H9 (cell line): ENCODE measurements at regions not wholly inside any gene's neighbourhood (a gene's known extent, or its start where the extent isn't known, plus 50 kb on each side); places are given as distances from the start of the nearest gene placed in this dataset.

Experiments
- DNase-seq: peaks from one replicate; pipeline ENCODE4 v3.0.0-alpha.2; 2017
- H2AFZ ChIP-seq: one replicate; pipeline ENCODE4 v1.6.1; 2013; ENCODE audit warnings: mild to moderate bottlenecking, low read length, control low read depth, moderate library complexity
- H2AK5ac ChIP-seq: 2 replicates; pipeline ENCODE4 v1.6.1; 2013; ENCODE audit warnings: low read length, control low read depth, mixed read lengths; ENCODE audit not compliant: insufficient read length
- H2BK120ac ChIP-seq: one replicate; pipeline ENCODE4 v1.6.1; 2013; ENCODE audit warnings: low read depth, mild to moderate bottlenecking, low read length, control low read depth, inconsistent platforms; ENCODE audit not compliant: poor library complexity, severe bottlenecking
- H2BK12ac ChIP-seq: 2 replicates; pipeline ENCODE4 v1.6.1; 2013; ENCODE audit warnings: low read length, control low read depth, mixed read lengths, low read depth; ENCODE audit not compliant: insufficient read length
- H2BK15ac ChIP-seq: 2 replicates; pipeline ENCODE4 v1.6.1; 2013; ENCODE audit warnings: low read depth, low read length, control low read depth
- H2BK20ac ChIP-seq: one replicate; pipeline ENCODE4 v1.6.1; 2013; ENCODE audit warnings: low read depth, mild to moderate bottlenecking, low read length, control low read depth, inconsistent platforms; ENCODE audit not compliant: poor library complexity, severe bottlenecking
- H2BK5ac ChIP-seq: 2 replicates; pipeline ENCODE4 v1.6.1; 2013; ENCODE audit warnings: low read length, control low read depth, mixed read lengths; ENCODE audit not compliant: insufficient read length
- H3K14ac ChIP-seq: 2 replicates; pipeline ENCODE4 v1.6.1; 2013; ENCODE audit warnings: low read length, control low read depth; ENCODE audit not compliant: insufficient read depth
- H3K18ac ChIP-seq: 2 replicates; pipeline ENCODE4 v1.6.1; 2013; ENCODE audit warnings: low read depth, mild to moderate bottlenecking, mixed read lengths, low read length, control low read depth; ENCODE audit not compliant: insufficient read length
- H3K23ac ChIP-seq: 2 replicates; pipeline ENCODE4 v1.6.1; 2013; ENCODE audit warnings: low read length, control low read depth, mixed read lengths, low read depth; ENCODE audit not compliant: insufficient read length
- H3K23me2 ChIP-seq: 2 replicates; pipeline ENCODE4 v1.6.1; 2013; ENCODE audit warnings: low read depth, mild to moderate bottlenecking, mixed read lengths, low read length, control low read depth; ENCODE audit not compliant: insufficient read length, poor library complexity, severe bottlenecking
- H3K27ac ChIP-seq: 2 replicates; pipeline ENCODE4 v1.5.1; 2013; ENCODE audit warnings: low read length, control low read depth, mixed read lengths, low read depth; ENCODE audit not compliant: insufficient read length
- H3K27me3 ChIP-seq: 2 replicates; pipeline ENCODE4 v1.6.1; 2013; ENCODE audit warnings: low read length, control low read depth, inconsistent platforms; ENCODE audit not compliant: insufficient read depth
- H3K4ac ChIP-seq: 2 replicates; pipeline ENCODE4 v1.6.1; 2013; ENCODE audit warnings: low read depth, mild to moderate bottlenecking, control low read depth, inconsistent platforms, low read length, moderate library complexity
- H3K4me1 ChIP-seq: 2 replicates; pipeline ENCODE4 v1.6.1; 2013; ENCODE audit warnings: low read length, control low read depth, inconsistent platforms; ENCODE audit not compliant: insufficient read depth
- H3K4me2 ChIP-seq: 2 replicates; pipeline ENCODE4 v1.6.1; 2013; ENCODE audit warnings: low read length, control low read depth, mixed read lengths; ENCODE audit not compliant: insufficient read length, insufficient read depth
- H3K56ac ChIP-seq: 2 replicates; pipeline ENCODE4 v1.6.1; 2013; ENCODE audit warnings: low read depth, mild to moderate bottlenecking, mixed read lengths, low read length, control low read depth; ENCODE audit not compliant: insufficient read length
- H3K79me1 ChIP-seq: 2 replicates; pipeline ENCODE4 v1.6.1; 2013; ENCODE audit warnings: low read depth, mild to moderate bottlenecking, moderate library complexity, low read length, control low read depth, inconsistent platforms; ENCODE audit not compliant: insufficient read depth, poor library complexity, severe bottlenecking
- H3K79me2 ChIP-seq: 2 replicates; pipeline ENCODE4 v1.6.1; 2013; ENCODE audit warnings: low read length, control low read depth, inconsistent platforms; ENCODE audit not compliant: insufficient read depth
- H3K9ac ChIP-seq: 2 replicates; pipeline ENCODE4 v1.6.1; 2013; ENCODE audit warnings: low read length, control low read depth, mixed read lengths; ENCODE audit not compliant: insufficient read length; ENCODE audit errors: extremely low read depth
- H3K9me3 ChIP-seq: one replicate; pipeline ENCODE4 v1.6.1; 2013; ENCODE audit warnings: low read depth, low read length, inconsistent platforms; ENCODE audit not compliant: control insufficient read depth
- H3T11ph ChIP-seq: one replicate; pipeline ENCODE4 v1.6.1; 2013; ENCODE audit warnings: mild to moderate bottlenecking, low read length, control low read depth, inconsistent platforms
- H4K20me1 ChIP-seq: one replicate; pipeline ENCODE4 v1.6.1; 2013; ENCODE audit not compliant: control insufficient read depth, insufficient read length, insufficient read depth
- H4K5ac ChIP-seq: 2 replicates; pipeline ENCODE4 v1.6.1; 2013; ENCODE audit warnings: low read depth, mild to moderate bottlenecking, mixed read lengths, low read length, control low read depth; ENCODE audit not compliant: insufficient read length
- H4K8ac ChIP-seq: replicated peaks from 2 replicates; pipeline ENCODE4 v1.6.1; 2013; ENCODE audit warnings: low read length, control low read depth, mixed read lengths, low read depth; ENCODE audit not compliant: insufficient read length
- H4K91ac ChIP-seq: 2 replicates; pipeline ENCODE4 v1.6.1; 2013; ENCODE audit warnings: low read depth, mild to moderate bottlenecking, moderate library complexity, mixed read lengths, low read length, control low read depth; ENCODE audit not compliant: insufficient read length
- H3K27ac Mint-ChIP-seq, 3 experiments: 2 replicates in 2 of 3; 3 replicates in 1 of 3; pipeline ENCODE4 v1.8.0; 2020 to 2021; ENCODE audit warnings: mixed read lengths in 3 of 3, mild to moderate bottlenecking in 1 of 3, moderate library complexity in 1 of 3
- H3K27me3 Mint-ChIP-seq: 2 replicates; pipeline ENCODE4 v1.8.0; 2021; ENCODE audit warnings: low read depth, mild to moderate bottlenecking, moderate library complexity, mixed read lengths
- H3K36me3 Mint-ChIP-seq, 3 experiments: 2 replicates in 2 of 3; 3 replicates in 1 of 3; pipeline ENCODE4 v1.8.0; 2020 to 2021; ENCODE audit warnings: low read depth in 3 of 3, mixed read lengths in 3 of 3; ENCODE audit not compliant: insufficient read depth in 1 of 3
- H3K4me1 Mint-ChIP-seq, 2 experiments: 2 replicates each; pipeline ENCODE4 v1.8.0; 2020; ENCODE audit warnings: mixed read lengths in 2 of 2
- H3K4me3 Mint-ChIP-seq, 2 experiments: 2 replicates in 1 of 2; 3 replicates in 1 of 2; pipeline ENCODE4 v1.8.0; 2020 to 2021; ENCODE audit warnings: mild to moderate bottlenecking in 2 of 2, mixed read lengths in 2 of 2, moderate library complexity in 1 of 2
- H3K9me3 Mint-ChIP-seq, 2 experiments: 2 replicates in 1 of 2; 3 replicates in 1 of 2; pipeline ENCODE4 v1.8.0; 2020; ENCODE audit warnings: mild to moderate bottlenecking in 2 of 2, mixed read lengths in 2 of 2, moderate library complexity in 1 of 2
- TF ChIP-seq, protein P1 (sequence below): fragments of 200-600 bp; sonication (generic); conservative IDR thresholded peaks from 3 replicates; pipeline ENCODE4 v1.8.0; 2021; ENCODE audit warnings: antibody characterized with exemption, mild to moderate bottlenecking

DNA sequence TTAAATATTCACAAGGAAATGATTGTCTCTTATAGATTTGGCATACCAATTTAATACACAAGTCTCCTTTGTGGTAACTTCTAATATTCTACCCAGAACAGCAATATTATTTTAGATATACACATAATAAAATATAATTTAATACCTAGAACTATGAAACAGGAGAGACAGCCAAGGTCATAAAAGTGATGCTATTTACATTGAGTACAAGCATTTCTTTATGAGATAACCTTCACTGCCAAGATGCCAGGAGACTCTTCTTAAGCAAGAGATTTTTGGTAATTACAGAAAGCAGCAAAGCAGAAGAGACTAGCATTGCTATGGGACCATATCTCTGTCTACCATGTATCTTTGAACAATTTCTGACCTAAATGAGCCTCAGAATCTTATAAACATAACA is 764.6 kb upstream of the GHITM start:
- Histone ChIP-seq H3K23ac (no peak overlapping the region), H3K4me1 (no peaks in the 10 kb centered on the region; the same call in 1 of the 2 replicates), H2BK20ac (no peak overlapping the region), H4K20me1 (no peaks in the 10 kb centered on the region), H3K4ac (no peak overlapping the region), H3K4me2 (no peak overlapping the region), H3K14ac (no peak overlapping the region), H3K79me1 (no peaks in the 10 kb centered on the region), H4K5ac (no peak overlapping the region), H3K27ac (no peak overlapping the region), H3K9ac (no peak overlapping the region), H3K23me2 (no peaks in the 10 kb centered on the region), H3K79me2 (no peaks in the 10 kb centered on the region), H3K18ac (no peak overlapping the region), H2AK5ac (no peak overlapping the region), H3T11ph (no peak overlapping the region), H4K91ac (no peak overlapping the region), H3K27me3 (no peaks in the 10 kb centered on the region), H2BK120ac (no peak overlapping the region), H2BK5ac (no peak overlapping the region), H3K56ac (no peak overlapping the region), H3K9me3 (no peaks in the 10 kb centered on the region), H2AFZ (no peak overlapping the region), H2BK15ac (no peak overlapping the region), H2BK12ac (no peak overlapping the region), H4K8ac (no peak overlapping the region)
- H3K27me3 Mint-ChIP-seq: no peaks in the 10 kb centered on the region
- no peaks in the 10 kb centered on the region for H3K9me3 Mint-ChIP-seq
- no peak for DNase-seq
- no peak overlapping the region for H3K4me3 Mint-ChIP-seq
- no peak overlapping the region for H3K27ac Mint-ChIP-seq
- no peaks in the 10 kb centered on the region for H3K36me3 Mint-ChIP-seq
- TF ChIP-seq, protein P1, sequence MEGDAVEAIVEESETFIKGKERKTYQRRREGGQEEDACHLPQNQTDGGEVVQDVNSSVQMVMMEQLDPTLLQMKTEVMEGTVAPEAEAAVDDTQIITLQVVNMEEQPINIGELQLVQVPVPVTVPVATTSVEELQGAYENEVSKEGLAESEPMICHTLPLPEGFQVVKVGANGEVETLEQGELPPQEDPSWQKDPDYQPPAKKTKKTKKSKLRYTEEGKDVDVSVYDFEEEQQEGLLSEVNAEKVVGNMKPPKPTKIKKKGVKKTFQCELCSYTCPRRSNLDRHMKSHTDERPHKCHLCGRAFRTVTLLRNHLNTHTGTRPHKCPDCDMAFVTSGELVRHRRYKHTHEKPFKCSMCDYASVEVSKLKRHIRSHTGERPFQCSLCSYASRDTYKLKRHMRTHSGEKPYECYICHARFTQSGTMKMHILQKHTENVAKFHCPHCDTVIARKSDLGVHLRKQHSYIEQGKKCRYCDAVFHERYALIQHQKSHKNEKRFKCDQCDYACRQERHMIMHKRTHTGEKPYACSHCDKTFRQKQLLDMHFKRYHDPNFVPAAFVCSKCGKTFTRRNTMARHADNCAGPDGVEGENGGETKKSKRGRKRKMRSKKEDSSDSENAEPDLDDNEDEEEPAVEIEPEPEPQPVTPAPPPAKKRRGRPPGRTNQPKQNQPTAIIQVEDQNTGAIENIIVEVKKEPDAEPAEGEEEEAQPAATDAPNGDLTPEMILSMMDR: no peak
- H3K4me1 Mint-ChIP-seq: peaks cover 7 to 11% of the 10 kb centered on the region in 2 experiments
